ENCODE measurements at regions not wholly inside any gene's neighbourhood (a gene's known extent, or its start where the extent isn't known, plus 50 kb on each side); places are given as distances from the start of the nearest gene placed in this dataset.

DNA sequence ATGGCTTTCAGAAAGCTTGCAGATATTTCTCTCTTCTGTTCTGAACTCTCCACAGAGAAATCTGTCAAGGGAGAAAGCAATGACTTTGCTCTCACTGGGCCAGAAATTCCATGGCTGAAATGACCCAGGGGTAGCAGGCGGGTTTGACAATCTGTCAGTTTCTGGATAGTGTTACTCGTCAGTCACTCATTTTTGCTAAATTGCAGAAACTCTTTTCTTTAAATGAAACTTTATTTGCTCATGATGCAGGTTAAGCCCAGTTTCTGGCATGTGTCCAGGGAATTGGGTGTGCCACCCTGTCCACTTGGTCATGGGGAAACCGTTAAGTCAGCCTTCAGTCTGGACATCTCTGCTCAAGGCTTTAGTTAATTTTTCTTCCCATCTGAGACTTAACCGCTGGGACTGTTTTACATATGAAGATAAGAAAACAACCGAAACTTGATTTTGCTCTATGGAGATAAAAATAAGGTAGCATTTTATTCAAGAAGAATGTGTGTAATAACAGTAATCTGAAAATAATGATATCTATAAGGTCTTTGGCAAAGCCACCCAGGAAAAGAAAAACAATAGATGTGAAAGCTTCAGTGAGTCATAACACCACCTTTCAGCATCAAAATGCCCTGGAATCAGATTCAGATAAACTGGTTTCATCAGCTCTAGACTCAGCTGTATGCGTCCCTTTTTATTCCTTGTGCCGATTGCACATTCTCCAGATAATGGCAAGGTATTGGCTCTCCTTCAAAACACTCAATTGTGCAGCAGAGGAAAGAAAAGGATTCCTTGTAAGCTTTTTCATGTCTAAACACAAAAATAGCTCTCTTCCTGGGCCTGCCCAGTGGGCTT, 308.3 kb downstream of the ZSWIM6 start:
- H3K4me3 ChIP-seq (ENCODE audit: low read depth, low read length), result no peak overlapping the region
- TF ChIP-seq, protein P1, sequence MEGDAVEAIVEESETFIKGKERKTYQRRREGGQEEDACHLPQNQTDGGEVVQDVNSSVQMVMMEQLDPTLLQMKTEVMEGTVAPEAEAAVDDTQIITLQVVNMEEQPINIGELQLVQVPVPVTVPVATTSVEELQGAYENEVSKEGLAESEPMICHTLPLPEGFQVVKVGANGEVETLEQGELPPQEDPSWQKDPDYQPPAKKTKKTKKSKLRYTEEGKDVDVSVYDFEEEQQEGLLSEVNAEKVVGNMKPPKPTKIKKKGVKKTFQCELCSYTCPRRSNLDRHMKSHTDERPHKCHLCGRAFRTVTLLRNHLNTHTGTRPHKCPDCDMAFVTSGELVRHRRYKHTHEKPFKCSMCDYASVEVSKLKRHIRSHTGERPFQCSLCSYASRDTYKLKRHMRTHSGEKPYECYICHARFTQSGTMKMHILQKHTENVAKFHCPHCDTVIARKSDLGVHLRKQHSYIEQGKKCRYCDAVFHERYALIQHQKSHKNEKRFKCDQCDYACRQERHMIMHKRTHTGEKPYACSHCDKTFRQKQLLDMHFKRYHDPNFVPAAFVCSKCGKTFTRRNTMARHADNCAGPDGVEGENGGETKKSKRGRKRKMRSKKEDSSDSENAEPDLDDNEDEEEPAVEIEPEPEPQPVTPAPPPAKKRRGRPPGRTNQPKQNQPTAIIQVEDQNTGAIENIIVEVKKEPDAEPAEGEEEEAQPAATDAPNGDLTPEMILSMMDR (IDR thresholded peaks at IDR 0.05; ENCODE audit: low read depth, low read length), result no peak

GRCh38 chr5:61641748-61642565, 309.9 kb downstream of the ZSWIM6 start:
- TF ChIP-seq, protein P1 (IDR thresholded peaks at IDR 0.05; ENCODE audit: low read depth, low read length), result no peak
- no peak overlapping the region for H3K4me3 ChIP-seq (ENCODE audit: low read depth, low read length)

DNA sequence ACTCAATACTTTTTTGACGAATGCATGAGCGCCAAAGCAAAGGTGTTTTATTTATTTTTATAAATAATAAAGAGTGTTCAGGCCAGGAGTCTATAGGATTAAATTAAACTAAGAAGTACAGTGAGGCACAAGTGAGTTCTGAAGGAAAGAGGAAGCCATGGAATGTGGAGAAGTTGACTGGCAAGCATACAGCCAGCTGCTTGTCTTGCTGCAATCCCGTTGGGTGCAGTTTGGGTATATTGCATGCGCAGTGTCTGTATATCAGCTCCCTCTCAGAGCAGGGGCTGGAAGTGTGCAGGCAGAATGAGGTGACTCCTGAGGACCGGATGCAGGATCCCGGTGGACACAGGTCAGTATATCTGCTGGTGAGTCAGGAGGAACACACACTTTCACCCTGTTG, 315.6 kb downstream of the ZSWIM6 start:
- TF ChIP-seq, protein P1 (IDR thresholded peaks at IDR 0.05; ENCODE audit: low read depth, low read length), result no peak
- no peak overlapping the region for H3K4me3 ChIP-seq (ENCODE audit: low read depth, low read length)

DNA sequence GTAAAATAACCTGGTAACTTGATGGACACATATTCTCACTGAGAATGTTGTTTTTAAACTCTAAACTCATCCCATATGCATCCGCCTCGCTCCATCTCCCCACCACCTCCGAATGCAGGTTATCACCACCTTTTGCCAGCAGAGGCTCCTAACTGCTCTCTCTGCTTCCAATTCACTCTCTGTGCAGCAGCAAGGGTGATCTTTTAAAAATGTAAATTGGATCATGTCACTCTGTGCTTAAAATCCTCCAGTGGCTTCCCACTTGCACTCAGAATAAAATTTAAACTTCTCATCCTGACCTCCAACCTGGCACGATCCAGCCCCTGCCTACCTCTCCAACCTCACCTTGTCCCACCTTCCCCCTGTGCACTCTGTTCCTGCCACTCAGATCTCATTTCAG, 317.2 kb downstream of the ZSWIM6 start:
- TF ChIP-seq, protein P1 (IDR thresholded peaks at IDR 0.05; ENCODE audit: low read depth, low read length), result no peak
- H3K4me3 ChIP-seq (ENCODE audit: low read depth, low read length), result no peak overlapping the region

GRCh38 chr5:61649971-61650370, 317.9 kb downstream of the ZSWIM6 start:
- TF ChIP-seq, protein P1 (IDR thresholded peaks at IDR 0.05; ENCODE audit: low read depth, low read length), result no peak
- H3K4me3 ChIP-seq (ENCODE audit: low read depth, low read length), result no peak overlapping the region

- H3K4me3 ChIP-seq (ENCODE audit: low read depth, low read length), result no peak overlapping the region
- TF ChIP-seq, protein P1 (IDR thresholded peaks at IDR 0.05; ENCODE audit: low read depth, low read length), result no peak
Observed at GRCh38 chr5:61650661-61651060, 318.6 kb downstream of the ZSWIM6 start.

DNA sequence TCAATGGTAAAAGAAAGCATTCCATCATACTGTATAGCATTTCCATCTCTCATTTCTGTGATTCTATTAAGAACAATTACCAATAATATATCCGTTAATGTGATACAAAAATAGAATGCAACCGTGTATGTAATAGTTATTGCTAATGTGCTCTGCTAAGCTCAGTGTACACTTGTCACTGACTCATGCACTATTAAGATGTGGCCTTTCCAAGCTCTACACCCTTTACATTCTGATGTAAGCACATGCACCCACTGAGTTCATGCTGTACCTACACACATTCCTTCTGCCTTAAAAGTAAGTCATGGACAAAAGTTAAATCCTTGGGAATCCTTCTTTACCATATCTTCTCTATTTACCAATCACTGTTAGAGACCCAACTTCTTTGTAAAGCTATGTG, 319.1 kb downstream of the ZSWIM6 start:
- TF ChIP-seq, protein P1 (IDR thresholded peaks at IDR 0.05; ENCODE audit: low read depth, low read length), result no peak

More for the DNA sequence above, 319.1 kb downstream of the ZSWIM6 start:
- no peak overlapping the region for H3K4me3 ChIP-seq (ENCODE audit: low read depth, low read length)

All from WI38 (cell line).